Type B pancreatic cell (in vitro differentiated cells): ENCODE measurements at regions not wholly inside any gene's neighbourhood (a gene's known extent, or its start where the extent isn't known, plus 50 kb on each side); places are given as distances from the start of the nearest gene placed in this dataset.

ENCODE experiments used
- DNase-seq: peaks from one replicate; pipeline ENCODE4 v3.0.0; 2021; ENCODE audit warnings: mixed read lengths; ENCODE audit not compliant: unreplicated experiment; ENCODE audit errors: extremely low spot score
- H3K27ac Mint-ChIP-seq: 2 replicates; pipeline ENCODE4 v1.8.0; 2021; ENCODE audit warnings: mild to moderate bottlenecking, mixed read lengths
- H3K27me3 Mint-ChIP-seq: 2 replicates; pipeline ENCODE4 v1.8.0; 2021; ENCODE audit warnings: mixed read lengths
- H3K36me3 Mint-ChIP-seq: 2 replicates; pipeline ENCODE4 v1.8.0; 2021; ENCODE audit warnings: mixed read lengths
- H3K4me1 Mint-ChIP-seq: one replicate; pipeline ENCODE4 v1.8.0; 2021; ENCODE audit warnings: mixed read lengths; ENCODE audit not compliant: unreplicated experiment
- H3K4me3 Mint-ChIP-seq: 2 replicates; pipeline ENCODE4 v1.8.0; 2021; ENCODE audit warnings: mild to moderate bottlenecking, mixed read lengths
- H3K9me3 Mint-ChIP-seq: 2 replicates; pipeline ENCODE4 v1.8.0; 2021; ENCODE audit warnings: mixed read lengths
- TF ChIP-seq, protein P1 (sequence below): fragments of 200-600 bp; sonication (generic); conservative IDR thresholded peaks from 2 replicates; pipeline ENCODE4 v1.5.0; 2021; ENCODE audit warnings: antibody characterized with exemption, mild to moderate bottlenecking

DNA sequence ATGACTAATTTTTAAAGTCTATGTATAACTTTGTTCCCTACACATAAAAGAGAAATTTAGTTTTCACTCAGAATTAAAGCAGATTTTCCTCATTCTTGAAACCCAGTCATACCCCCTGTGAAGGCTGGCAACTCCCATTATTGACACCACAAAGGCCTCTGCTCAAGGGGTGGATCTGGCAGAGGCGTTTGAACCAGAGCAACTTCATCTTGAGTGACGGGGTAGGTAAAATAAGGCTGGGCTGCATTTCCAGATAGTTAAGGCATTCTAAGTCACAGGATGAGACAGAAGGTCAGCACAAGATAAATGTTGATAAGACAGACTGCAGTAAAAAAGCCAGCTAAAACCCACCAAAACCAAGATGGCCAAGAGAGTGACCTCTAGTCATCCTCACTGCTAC is 177.2 kb upstream of the OR13F1 start:
- TF ChIP-seq, protein P1, sequence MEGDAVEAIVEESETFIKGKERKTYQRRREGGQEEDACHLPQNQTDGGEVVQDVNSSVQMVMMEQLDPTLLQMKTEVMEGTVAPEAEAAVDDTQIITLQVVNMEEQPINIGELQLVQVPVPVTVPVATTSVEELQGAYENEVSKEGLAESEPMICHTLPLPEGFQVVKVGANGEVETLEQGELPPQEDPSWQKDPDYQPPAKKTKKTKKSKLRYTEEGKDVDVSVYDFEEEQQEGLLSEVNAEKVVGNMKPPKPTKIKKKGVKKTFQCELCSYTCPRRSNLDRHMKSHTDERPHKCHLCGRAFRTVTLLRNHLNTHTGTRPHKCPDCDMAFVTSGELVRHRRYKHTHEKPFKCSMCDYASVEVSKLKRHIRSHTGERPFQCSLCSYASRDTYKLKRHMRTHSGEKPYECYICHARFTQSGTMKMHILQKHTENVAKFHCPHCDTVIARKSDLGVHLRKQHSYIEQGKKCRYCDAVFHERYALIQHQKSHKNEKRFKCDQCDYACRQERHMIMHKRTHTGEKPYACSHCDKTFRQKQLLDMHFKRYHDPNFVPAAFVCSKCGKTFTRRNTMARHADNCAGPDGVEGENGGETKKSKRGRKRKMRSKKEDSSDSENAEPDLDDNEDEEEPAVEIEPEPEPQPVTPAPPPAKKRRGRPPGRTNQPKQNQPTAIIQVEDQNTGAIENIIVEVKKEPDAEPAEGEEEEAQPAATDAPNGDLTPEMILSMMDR: no peak
- no peaks in the 10 kb centered on the region for H3K4me1 Mint-ChIP-seq

DNA sequence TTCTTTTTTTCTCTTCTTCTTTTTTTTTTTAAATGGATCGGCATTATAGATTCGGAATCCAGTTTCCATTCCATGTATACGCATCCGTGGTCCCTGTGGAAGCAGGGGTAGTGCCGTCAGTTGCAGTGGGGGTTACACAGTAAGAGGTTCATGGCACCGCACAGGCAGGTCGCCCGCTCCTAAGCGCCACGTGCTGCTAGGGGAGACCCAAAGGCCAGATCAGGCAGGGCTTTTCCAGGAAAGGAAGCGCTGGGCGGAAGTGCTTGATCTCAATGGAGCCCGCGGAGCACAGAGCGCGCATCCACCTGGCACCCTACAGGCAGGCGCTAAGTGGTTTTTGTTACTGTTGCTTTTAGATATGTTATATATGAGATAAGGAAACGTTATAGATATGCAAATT is 174.8 kb upstream of the OR13F1 start:
- H3K27me3 Mint-ChIP-seq: no peaks in the 10 kb centered on the region
- no peak for DNase-seq
- H3K4me3 Mint-ChIP-seq: no peak overlapping the region

More for the DNA sequence above, 177.2 kb upstream of the OR13F1 start:
- H3K27me3 Mint-ChIP-seq: no peaks in the 10 kb centered on the region
- H3K27ac Mint-ChIP-seq: no peak overlapping the region
- DNase-seq: no peak
- no peaks in the 10 kb centered on the region for H3K36me3 Mint-ChIP-seq
- H3K9me3 Mint-ChIP-seq: peaks cover 4% of the 10 kb centered on the region
- H3K4me3 Mint-ChIP-seq: no peak overlapping the region

DNA sequence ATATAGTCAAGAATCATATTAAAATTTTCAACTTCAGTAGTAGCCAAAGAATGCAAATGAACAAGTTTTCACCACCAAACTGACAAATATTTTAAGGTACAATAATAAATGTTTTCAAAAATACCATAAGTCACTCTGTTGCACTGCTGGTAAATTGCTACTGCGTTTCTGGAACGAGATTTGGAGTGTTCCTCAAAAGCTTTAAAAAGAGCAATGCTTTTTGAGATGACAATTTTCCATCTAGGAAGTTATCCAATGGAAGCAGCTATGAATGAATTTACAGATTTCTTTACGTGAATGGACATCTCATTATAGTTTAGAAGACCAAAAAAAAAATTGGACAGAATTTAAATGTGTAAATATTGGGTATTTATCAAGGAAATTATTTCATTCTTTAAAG is 173.2 kb upstream of the OR13F1 start:
- no peaks in the 10 kb centered on the region for H3K4me1 Mint-ChIP-seq
- no peaks in the 10 kb centered on the region for H3K27me3 Mint-ChIP-seq
- H3K9me3 Mint-ChIP-seq: peaks cover 4% of the 10 kb centered on the region
- no peak overlapping the region for H3K4me3 Mint-ChIP-seq
- TF ChIP-seq, protein P1: no peak
- no peak overlapping the region for H3K27ac Mint-ChIP-seq
- DNase-seq: no peak
- H3K36me3 Mint-ChIP-seq: no peaks in the 10 kb centered on the region

More for the DNA sequence above, 174.8 kb upstream of the OR13F1 start:
- peaks cover 4% of the 10 kb centered on the region for H3K9me3 Mint-ChIP-seq
- no peaks in the 10 kb centered on the region for H3K4me1 Mint-ChIP-seq
- TF ChIP-seq, protein P1: no peak
- no peaks in the 10 kb centered on the region for H3K36me3 Mint-ChIP-seq
- no peak overlapping the region for H3K27ac Mint-ChIP-seq

DNA sequence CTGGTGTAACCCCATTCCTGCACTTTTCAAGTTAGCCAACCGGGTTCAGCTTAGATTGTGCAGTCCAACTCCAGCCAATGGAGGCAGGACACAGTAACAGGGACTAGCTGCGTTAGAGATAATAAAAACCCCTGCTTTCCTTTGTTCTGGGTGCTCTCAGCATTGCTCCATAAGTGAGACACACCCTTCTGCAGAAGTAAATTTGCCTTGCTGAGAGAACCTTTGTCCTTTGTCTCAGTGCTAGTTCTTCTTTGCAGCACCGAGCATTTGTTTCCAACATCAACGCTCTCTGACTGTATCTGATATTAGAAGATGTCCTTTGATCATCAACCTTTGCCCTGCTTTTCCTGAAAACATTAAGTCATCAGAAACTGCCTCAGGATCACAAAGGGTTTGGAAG is 169.5 kb upstream of the OR13F1 start:
- Mint-ChIP-seq H3K36me3 (no peaks in the 10 kb centered on the region), H3K4me3 (no peak overlapping the region), H3K9me3 (no peaks in the 10 kb centered on the region), H3K27ac (no peak overlapping the region), H3K4me1 (no peaks in the 10 kb centered on the region), H3K27me3 (no peaks in the 10 kb centered on the region)
- TF ChIP-seq, protein P1: no peak
- no peak for DNase-seq

DNA sequence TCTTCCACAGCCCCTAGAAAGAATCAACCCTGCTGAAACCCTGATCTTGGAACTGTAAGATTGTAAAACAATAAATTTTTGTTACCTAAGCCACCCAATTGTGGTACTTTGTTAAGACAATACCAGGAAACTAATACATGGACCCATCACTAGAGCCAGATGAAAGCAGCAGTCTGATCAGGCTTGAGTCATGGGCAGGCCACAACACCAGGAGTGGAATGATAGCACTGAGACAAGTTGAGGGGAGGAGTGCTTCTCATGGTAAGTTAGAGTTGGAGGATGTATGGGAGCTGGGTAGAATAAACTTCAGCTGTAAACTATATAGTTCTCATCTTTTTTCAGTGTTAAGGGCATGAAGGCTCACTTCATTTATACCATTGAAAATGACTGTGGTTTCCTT is 164.4 kb upstream of the OR13F1 start:
- Mint-ChIP-seq H3K27me3 (no peaks in the 10 kb centered on the region), H3K4me1 (no peaks in the 10 kb centered on the region), H3K27ac (no peak overlapping the region), H3K36me3 (no peaks in the 10 kb centered on the region), H3K9me3 (no peaks in the 10 kb centered on the region), H3K4me3 (no peak overlapping the region)
- TF ChIP-seq, protein P1: no peak
- no peak for DNase-seq

DNA sequence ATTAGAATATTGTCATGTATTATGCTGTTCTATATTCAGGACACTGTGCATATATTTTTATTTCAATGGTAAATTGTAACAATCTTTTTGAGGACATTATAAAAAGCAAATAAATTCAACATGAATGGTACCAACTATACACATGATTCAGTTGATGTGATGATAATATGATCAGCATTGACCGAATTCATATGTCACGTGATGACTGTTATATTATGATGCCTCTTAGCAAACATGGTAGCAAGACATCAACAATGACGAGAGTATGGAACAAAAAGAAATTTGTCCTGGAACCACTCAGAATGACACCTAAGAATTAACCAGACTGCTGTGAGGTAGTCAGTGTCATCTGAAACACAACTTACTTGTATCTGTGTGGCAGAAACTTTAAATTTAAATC is 161.5 kb upstream of the OR13F1 start:
- TF ChIP-seq, protein P1: no peak
- no peak for DNase-seq
- H3K36me3 Mint-ChIP-seq: no peaks in the 10 kb centered on the region
- H3K27ac Mint-ChIP-seq: no peak overlapping the region
- no peaks in the 10 kb centered on the region for H3K4me1 Mint-ChIP-seq
- H3K27me3 Mint-ChIP-seq: no peaks in the 10 kb centered on the region
- H3K9me3 Mint-ChIP-seq: peaks cover 7% of the 10 kb centered on the region
- no peak overlapping the region for H3K4me3 Mint-ChIP-seq
